ENCODE measurements at regions not wholly inside any gene's neighbourhood (a gene's known extent, or its start where the extent isn't known, plus 50 kb on each side); places are given as distances from the start of the nearest gene placed in this dataset.

GRCh38 chr17:13154398-13154797 is 136.6 kb upstream of the ELAC2 start:
- Histone ChIP-seq H3K79me1 (ENCODE audit: low read depth, low read length) (no peaks in the 10 kb centered on the region), H4K20me1 (replicated peaks in 1 of 2; ENCODE audit: control insufficient read depth in 1 of 2, insufficient read depth in 2 of 2, low read length in 2 of 2) (no peaks in the 10 kb centered on the region), H2BK12ac (ENCODE audit: low read depth, low read length) (no peak overlapping the region), H3K36me3 (ENCODE audit: control insufficient read depth in 2 of 4, insufficient read depth in 4 of 4, low read length in 3 of 4) (no peaks in the 10 kb centered on the region), H3K4ac (replicated peaks; ENCODE audit: insufficient read length, low read depth, low read length) (no peak overlapping the region), H3K23me2 (ENCODE audit: low read depth, low read length) (no peaks in the 10 kb centered on the region), H3K79me2 (ENCODE audit: control insufficient read depth in 1 of 2, insufficient read depth in 2 of 2, low read length in 2 of 2) (no peaks in the 10 kb centered on the region), H3K4me3 (ENCODE audit: extremely low read depth in 1 of 4, insufficient read depth in 2 of 4, low read depth in 3 of 4, low read length in 4 of 4) (no peak overlapping the region), H4K91ac (replicated peaks; ENCODE audit: insufficient read length, low read length) (no peak overlapping the region), H3K27me3 (replicated peaks in 1 of 4; ENCODE audit: control insufficient read depth in 3 of 4, extremely low read depth in 1 of 4, insufficient read depth in 3 of 4, low read length in 3 of 4) (no peaks in the 10 kb centered on the region), H3K4me2 (ENCODE audit: insufficient read depth in 1 of 2, low read depth in 2 of 2, low read length in 2 of 2) (no peak overlapping the region), H3K27ac (ENCODE audit: low read depth, low read length) (no peak overlapping the region), H3K9me3 (ENCODE audit: insufficient read depth in 2 of 2, low read depth in 1 of 2, low read length in 1 of 2) (no peaks in the 10 kb centered on the region), H4K5ac (ENCODE audit: insufficient read length, low read depth, low read length) (no peak overlapping the region), H3K18ac (ENCODE audit: extremely low read depth, low read length) (no peak overlapping the region), H3K4me1 (replicated peaks in 1 of 4; ENCODE audit: control insufficient read depth in 3 of 4, insufficient read depth in 4 of 4, low read length in 3 of 4) (no peaks in the 10 kb centered on the region), H2AFZ (ENCODE audit: low read length) (no peak overlapping the region), H2AK5ac (ENCODE audit: low read depth, low read length) (no peak overlapping the region), H2BK15ac (ENCODE audit: low read length) (no peak overlapping the region), H3K14ac (ENCODE audit: insufficient read length) (no peak overlapping the region), H3K23ac (ENCODE audit: insufficient read length) (no peak overlapping the region), H3K9ac (replicated peaks in 1 of 4; ENCODE audit: extremely low read depth in 1 of 4, low read depth in 3 of 4, low read length in 3 of 4) (no peak overlapping the region), H4K8ac (ENCODE audit: extremely low read depth, insufficient read depth, low read length) (no peak overlapping the region), H2BK120ac (replicated peaks; ENCODE audit: low read depth, low read length) (no peak overlapping the region), H3K56ac (replicated peaks; ENCODE audit: insufficient read length, low read depth, low read length) (no peak overlapping the region), H2BK20ac (ENCODE audit: low read length) (no peak overlapping the region), H2BK5ac (ENCODE audit: low read depth, low read length) (no peak overlapping the region)
- 87% methylated on average over 2 of the region's 2 CpGs; no CpG with 5 or more reads in 1 of the 2 experiments for WGBS, 2 experiments (ENCODE audit: extremely low coverage in 1 of 2, insufficient coverage in 1 of 2, insufficient read length in 1 of 2, insufficient replicate concordance in 2 of 2, low coverage in 1 of 2, low lambda C conversion rate in 2 of 2, missing lambda C conversion rate in 1 of 2)
- POLR2A ChIA-PET (ENCODE audit: partially characterized antibody), result no interaction called here
- DNase-seq (ENCODE audit: low read depth in 1 of 2, low spot score in 2 of 2) (no peak), FAIRE-seq (no peak)
- no peak for TF ChIP-seq SUZ12 (IDR thresholded peaks at IDR 0.05; ENCODE audit: low read length)
- no peak for TF ChIP-seq ZNF274 (IDR thresholded peaks at IDR 0.05; ENCODE audit: borderline replicate concordance, extremely low read depth, low read length)
- TF ChIP-seq TBP (IDR thresholded peaks at IDR 0.05; ENCODE audit: low read depth, low read length), result no peak
- TF ChIP-seq SP1 (IDR thresholded peaks at IDR 0.05; ENCODE audit: low read depth, low read length), result no peak
- TF ChIP-seq SAP30 (IDR thresholded peaks at IDR 0.05; ENCODE audit: insufficient read depth, insufficient replicate concordance, low read length), result no peak
- TF ChIP-seq CBX8 (IDR thresholded peaks at IDR 0.05; ENCODE audit: borderline replicate concordance, low read depth, low read length), result no peak
- no peak for TF ChIP-seq E2F6 (IDR thresholded peaks at IDR 0.05)
- no peak for TF ChIP-seq POLR2AphosphoS5 (IDR thresholded peaks at IDR 0.05; ENCODE audit: low read depth, low read length)
- TF ChIP-seq CEBPB (IDR thresholded peaks at IDR 0.05; ENCODE audit: low read depth, low read length), result no peak
- TF ChIP-seq TCF12 (IDR thresholded peaks at IDR 0.05; ENCODE audit: low read depth, low read length), result no peak
- CTCF ChIA-PET (ENCODE audit: partially characterized antibody), result interaction anchor here (1.1 kb wide), 1 partner anchor 40 kb away, joined by 3 read pairs; no protein-coding TSS in a partner anchor
